Dermis microvascular lymphatic vessel endothelial cell (primary cell): ENCODE measurements at regions not wholly inside any gene's neighbourhood (a gene's known extent, or its start where the extent isn't known, plus 50 kb on each side); places are given as distances from the start of the nearest gene placed in this dataset.
A peak's percentile ranks its signal among the peaks of the same experiment; 100 is the strongest.

Experiments
- DNase-seq, 2 donors: peaks; one replicate each; pipeline versions ENCODE4 v3.0.0 to v3.0.0-alpha.2; 2010; ENCODE audit warnings: low read depth in 2 of 2

DNA sequence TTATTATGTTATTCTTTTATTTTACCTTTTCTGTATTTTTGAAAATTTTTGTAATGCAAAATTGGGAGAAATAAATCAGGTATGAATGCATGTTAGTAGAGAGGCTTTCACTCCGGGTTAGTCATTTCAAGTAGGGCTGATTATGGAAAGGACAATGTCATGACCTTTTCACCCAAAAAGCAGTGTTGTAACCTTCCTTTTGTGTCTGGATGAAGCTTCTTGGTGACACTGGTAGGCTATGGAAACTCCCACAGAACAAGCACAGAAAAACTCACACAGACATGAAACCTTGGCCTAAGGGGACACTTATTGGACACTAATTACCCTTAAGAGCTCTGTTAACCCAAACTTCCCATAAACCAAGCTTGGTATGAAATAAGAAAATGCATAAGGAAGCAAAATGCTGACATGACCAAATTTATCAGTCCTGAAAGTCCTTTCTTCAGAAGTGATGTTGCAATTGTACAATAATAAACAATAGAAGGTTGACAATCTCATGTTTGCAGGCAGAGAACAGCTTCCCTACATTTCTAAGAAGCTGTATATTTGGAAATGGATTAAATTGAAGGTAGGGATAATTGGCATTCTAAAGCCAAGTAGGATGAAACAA, 70.0 kb upstream of the KCNJ15 start:
- DNase-seq, result no peak

DNA sequence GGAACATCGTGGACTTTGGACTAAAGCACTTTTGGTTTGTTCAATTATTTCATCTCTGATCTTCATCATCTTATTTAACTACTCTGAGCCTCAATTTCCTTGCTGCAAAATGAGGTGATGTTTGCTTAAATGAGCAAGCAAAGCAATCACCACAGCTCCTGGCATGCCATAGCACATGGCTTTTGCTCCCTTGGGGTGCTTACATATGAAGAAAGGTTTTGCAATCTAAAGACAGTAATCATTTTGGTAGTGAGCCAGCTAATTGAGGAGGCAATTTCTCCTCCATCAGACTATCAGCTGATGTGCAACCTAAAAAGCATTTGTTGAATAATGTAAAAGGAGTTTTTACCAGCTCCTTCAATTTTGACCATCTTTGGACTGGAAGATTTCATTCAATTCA, 68.8 kb upstream of the KCNJ15 start:
- DNase-seq, result no peak

DNA sequence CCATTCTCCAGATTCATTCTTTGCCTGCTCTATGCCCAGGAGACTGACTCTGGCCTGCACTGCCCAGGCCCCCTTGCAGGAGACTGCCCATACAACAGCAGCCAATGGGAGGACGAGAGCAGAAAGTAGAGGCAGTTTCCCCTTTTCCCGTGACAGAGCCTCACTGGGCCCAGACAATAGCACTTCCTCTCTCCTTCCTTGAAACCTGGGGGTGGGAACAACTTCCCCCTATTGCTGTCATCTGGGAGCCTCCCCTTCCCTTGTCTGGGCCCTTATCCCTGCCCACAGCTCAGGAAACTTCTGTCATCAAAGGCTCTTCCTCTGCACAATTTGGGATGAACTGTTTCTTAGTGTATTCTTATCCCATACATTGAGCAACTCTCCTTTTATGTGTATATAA, 60.8 kb upstream of the KCNJ15 start:
- peak in 1 of 2 donors; percentile 24 for DNase-seq

DNA sequence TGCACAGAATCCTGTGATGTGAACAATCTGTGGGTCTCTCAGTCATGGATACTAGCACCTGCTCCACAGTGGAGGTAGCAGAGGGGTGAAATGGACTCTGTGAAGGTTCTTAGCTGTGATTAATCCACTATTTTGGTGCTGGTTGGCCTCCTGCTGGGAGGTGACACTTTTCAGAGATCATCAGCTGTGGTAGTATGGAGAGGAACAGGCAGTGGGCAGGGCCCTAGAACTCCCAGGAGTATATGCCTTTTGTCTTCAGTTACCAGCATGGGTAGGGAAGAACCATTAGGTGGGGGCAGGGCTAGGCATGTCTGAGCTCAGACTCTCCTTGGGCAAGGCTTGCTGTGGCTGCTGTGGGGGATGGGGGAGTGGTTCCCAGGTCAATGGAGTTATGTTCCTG, 54.0 kb upstream of the KCNJ15 start:
- DNase-seq, result no peak

DNA sequence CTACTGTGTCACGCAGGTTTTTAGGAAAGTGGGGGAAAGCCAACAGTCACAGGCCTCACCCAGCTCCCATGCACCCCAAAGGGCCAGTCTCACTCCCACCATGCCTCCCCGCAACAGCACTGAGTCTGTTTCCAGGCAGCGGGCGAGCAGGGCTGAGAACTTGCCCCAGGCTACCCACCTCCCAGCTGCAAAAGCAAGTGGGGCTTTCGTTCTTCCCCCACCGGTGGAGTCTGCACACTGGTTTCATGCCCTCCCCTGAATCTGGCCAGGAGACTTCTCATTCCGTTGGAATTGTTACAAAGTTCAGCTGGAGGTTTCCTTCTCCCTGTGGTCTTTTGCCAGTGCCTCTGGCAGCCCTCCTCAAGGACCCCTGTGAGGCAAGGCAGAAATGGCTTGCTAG, 53.6 kb upstream of the KCNJ15 start:
- no peak for DNase-seq

DNA sequence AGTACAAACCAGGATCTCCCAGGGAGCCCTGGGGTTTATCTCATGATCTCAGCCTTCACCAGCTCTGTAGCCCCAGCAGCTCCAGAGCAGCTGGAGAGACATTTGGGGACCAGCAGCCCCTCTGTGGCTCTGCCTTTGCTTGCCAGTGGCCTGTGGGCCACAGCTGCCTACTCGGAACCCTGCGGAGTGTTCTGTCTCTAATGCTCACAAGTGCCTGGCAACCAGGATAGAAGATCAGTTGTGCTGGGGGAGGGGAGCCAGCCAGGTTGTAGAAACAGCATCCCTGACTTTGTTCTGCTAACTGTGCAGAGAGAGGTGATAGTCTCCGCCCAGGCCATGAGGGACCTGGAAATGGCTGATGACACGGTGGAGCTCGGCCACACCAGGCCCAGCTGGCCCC, 50.9 kb upstream of the KCNJ15 start:
- DNase-seq, result no peak

DNA sequence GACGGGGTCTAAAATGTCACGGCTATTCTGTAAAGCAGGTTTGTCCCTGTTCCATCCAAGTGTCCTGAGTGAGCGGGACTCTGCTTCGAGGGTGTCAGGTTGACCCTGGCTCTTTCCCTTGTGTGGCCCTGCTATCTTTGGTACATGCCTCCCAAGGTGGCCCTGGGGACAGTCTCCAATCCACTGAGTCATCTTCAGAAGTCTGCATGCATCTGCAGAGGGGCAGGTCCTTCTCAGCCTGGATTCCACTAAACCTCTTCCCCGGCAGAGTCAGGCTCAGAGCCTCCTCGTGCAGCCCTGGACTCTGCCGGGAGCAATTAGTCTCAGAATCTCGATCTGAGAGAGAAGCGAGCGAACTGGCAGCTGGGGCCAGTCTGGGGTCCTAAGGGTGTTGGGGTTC, 50.1 kb upstream of the KCNJ15 start:
- no peak for DNase-seq
